Heart left ventricle (tissue), 16 donors: ENCODE measurements at regions not wholly inside any gene's neighbourhood (a gene's known extent, or its start where the extent isn't known, plus 50 kb on each side); places are given as distances from the start of the nearest gene placed in this dataset.

Experiments
- ATAC-seq, 4 donors: fragments of 200-7000 bp; cut with Tn5 transposase; one replicate each; pipeline ENCODE4 v1.9.1; 2020 to 2022; ENCODE audit warnings: moderate library complexity in 4 of 4, mild to moderate bottlenecking in 3 of 4, moderate number of reproducible peaks in 1 of 4
- DNase-seq, 5 donors: peaks; one replicate each; pipeline ENCODE4 v3.0.0-alpha.2; 2020
- H3K27ac ChIP-seq, 12 donors: fragments of 200-600 bp; sonication (generic) in 4 of 12; one replicate each; pipeline versions ENCODE4 v1.5.0 to v1.8.0; 2016 to 2022; ENCODE audit warnings: mild to moderate bottlenecking in 2 of 12
- H3K27me3 ChIP-seq, 9 donors: fragments of 200-600 bp; sonication (generic) in 2 of 9; one replicate each; pipeline versions ENCODE4 v1.5.1 to v1.8.0; 2016 to 2022; ENCODE audit warnings: mild to moderate bottlenecking in 3 of 9
- H3K36me3 ChIP-seq, 9 donors: fragments of 200-600 bp; sonication (generic) in 2 of 9; one replicate each; pipeline versions ENCODE4 v1.5.0 to v1.8.0; 2018 to 2022; ENCODE audit warnings: mild to moderate bottlenecking in 2 of 9
- H3K4me1 ChIP-seq, 12 donors: fragments of 200-600 bp; sonication (generic) in 4 of 12; one replicate each; pipeline versions ENCODE4 v1.5.0 to v1.8.0; 2016 to 2022; ENCODE audit warnings: mild to moderate bottlenecking in 3 of 12
- H3K4me3 ChIP-seq, 12 donors: fragments of 200-600 bp; sonication (generic) in 4 of 12; one replicate each; pipeline versions ENCODE4 v1.5.0 to v1.8.0; 2017 to 2022; ENCODE audit warnings: mild to moderate bottlenecking in 9 of 12, moderate library complexity in 4 of 12
- H3K9me3 ChIP-seq, 12 donors: fragments of 200-600 bp; sonication (generic) in 4 of 12; one replicate each; pipeline versions ENCODE4 v1.5.0 to v1.8.0; 2016 to 2022; ENCODE audit warnings: mild to moderate bottlenecking in 1 of 12
- POLR2A ChIP-seq, 2 donors: fragments of 450-650 bp; IDR thresholded peaks; one replicate each; pipeline ENCODE4 v1.6.1; 2017; ENCODE audit warnings: antibody characterized with exemption in 2 of 2, mild to moderate bottlenecking in 2 of 2, moderate library complexity in 2 of 2
- WGBS, 4 donors: extraction: QIAGEN DNeasy Blood & Tissue Kit in 2 of 4; methylation state at CpG; one replicate each; pipeline versions ENCODE4 v1.1.5 to v1.1.7; 2013 to 2018; 5-methylcytosine and 5-hydroxymethylcytosine counted together
- intact Hi-C, 10 donors: fragments of 100-400 bp; cut with DNase I; formaldehyde crosslinking; loops; one replicate each; pipeline versions ENCODE4 v1.11.1 to v1.14.2; 2022
- TF ChIP-seq, protein P1 (sequence below), 12 donors: fragments of 200-600 bp; sonication (generic) in 4 of 12; IDR thresholded peaks; one replicate each; pipeline versions ENCODE4 v1.5.0 to v1.8.0; 2018 to 2022; ENCODE audit warnings: antibody characterized with exemption in 12 of 12, mild to moderate bottlenecking in 5 of 12
- donor health status: ischemic (EF 13 %, LVEDD 7.1; RV severe dilation, severe dysfunction).
- donor health status: healthy with polysubstance abuse.
- donor health status: DM: no; HTN: yes; CAD: no.
- donor health status: DM: no; HTN: no; CAD: no.
- donor health status: ischemic (EF 25% LVEDD 6.9; RV normal size, moderate dysfunction).
- donor health status: ischemic (EF 25% LVEDD 5.7; RV mildly dilated, moderate dysfunction).
- donor health status: healthy.
- donor health status: DM: yes; HTN: yes; CAD: no.
- donor health status: ischemic (EF 35%, LVEDD 5.7; RV mildly dilated, moderate dysfunction).
- donor health status: nonischemic (EF 11% LVEDD 7.7; RV severe dilation, severe dysfunction).
- donor health status: DM: yes; HTN: yes; CAD: no.
- donor health status: PGD.
- donor health status: ischemic (EF 29% LVEDD 5.4; RV normal size, mild dysfunction).
- donor health status: nonischemic (EF 23%, LVEDD 6.1; RV moderate dilation, normal function).

DNA sequence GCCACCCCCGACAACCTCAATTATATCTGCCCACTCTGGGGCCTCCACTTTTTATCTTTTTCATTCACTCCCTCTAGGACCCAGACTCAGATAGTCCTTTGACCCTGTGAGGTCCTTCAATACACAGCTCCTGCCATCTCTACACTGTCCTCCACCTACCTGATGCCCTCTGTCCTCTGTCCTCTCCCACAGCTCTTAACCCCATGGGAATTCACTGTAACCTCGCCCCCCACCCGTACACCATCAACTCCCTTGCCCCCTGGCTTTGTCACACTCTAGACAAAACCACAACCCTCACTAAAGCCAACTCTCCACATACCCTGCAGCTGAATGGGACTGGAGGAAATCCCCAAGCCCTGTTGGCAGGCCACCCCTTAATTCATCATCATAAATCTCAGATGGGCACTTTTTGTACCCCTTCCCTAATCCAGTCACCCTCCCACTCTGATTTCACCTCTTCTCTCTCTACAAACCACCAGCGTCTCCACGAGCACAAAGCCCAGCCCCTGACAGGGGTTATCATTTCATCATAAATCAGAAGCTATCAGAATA is 52.3 kb upstream of the ENPP6 start:
- H3K27me3 ChIP-seq, result no peaks in the 10 kb centered on the region
- no peak overlapping the region for H3K27ac ChIP-seq
- TF ChIP-seq POLR2A (IDR thresholded peaks at IDR 0.05), result no peak
- TF ChIP-seq, protein P1, sequence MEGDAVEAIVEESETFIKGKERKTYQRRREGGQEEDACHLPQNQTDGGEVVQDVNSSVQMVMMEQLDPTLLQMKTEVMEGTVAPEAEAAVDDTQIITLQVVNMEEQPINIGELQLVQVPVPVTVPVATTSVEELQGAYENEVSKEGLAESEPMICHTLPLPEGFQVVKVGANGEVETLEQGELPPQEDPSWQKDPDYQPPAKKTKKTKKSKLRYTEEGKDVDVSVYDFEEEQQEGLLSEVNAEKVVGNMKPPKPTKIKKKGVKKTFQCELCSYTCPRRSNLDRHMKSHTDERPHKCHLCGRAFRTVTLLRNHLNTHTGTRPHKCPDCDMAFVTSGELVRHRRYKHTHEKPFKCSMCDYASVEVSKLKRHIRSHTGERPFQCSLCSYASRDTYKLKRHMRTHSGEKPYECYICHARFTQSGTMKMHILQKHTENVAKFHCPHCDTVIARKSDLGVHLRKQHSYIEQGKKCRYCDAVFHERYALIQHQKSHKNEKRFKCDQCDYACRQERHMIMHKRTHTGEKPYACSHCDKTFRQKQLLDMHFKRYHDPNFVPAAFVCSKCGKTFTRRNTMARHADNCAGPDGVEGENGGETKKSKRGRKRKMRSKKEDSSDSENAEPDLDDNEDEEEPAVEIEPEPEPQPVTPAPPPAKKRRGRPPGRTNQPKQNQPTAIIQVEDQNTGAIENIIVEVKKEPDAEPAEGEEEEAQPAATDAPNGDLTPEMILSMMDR (IDR thresholded peaks at IDR 0.05), result no peak
- DNase-seq, result no peak
- peak in 1 of 4 donors; percentile 16 for ATAC-seq
- intact Hi-C loops, result loop anchor here in 4 of 10 donors (5.0 to 10.0 kb wide), 4 partner anchors 72 to 465 kb away; partner anchors contain the start of genes CENPU (in 2 of the 4), CASP3 (in 1 of the 4) and PRIMPOL (in 1 of the 4)
- 69 to 84% (median 75%) methylated on average over 5 of the region's 5 CpGs for WGBS, 4 donors
- peaks cover 0 to 33% (median 0%) of the 10 kb centered on the region in 12 donors for H3K4me1 ChIP-seq
- H3K4me3 ChIP-seq, result no peak overlapping the region
- no peaks in the 10 kb centered on the region for H3K9me3 ChIP-seq
- no peaks in the 10 kb centered on the region for H3K36me3 ChIP-seq

DNA sequence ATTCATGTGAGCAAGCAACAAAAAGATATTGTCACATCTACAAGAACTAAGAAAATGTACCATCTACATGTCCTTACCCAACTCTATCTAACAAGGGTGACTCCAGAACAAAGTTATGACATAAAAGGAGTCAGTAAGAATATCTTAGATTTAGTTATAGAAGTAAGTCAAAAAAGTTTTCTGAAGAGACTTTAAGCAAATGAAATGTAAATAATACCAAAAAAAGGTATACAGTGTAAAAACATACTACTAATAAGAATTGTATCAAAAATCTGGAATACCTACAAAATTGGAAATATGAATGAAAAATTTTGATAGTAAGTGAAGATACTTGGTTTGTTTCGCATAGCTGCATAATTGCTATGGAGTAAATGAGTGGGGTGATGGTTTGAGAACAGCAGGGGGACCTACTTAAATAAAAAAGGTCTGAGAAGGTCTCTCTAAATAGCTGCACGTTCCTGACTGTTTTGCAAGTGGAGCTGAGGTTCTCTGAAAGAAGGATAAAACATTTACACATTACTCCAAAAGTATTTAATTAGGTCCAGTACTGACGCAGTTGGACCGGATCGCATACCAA is 51.0 kb upstream of the ENPP6 start:
- Histone ChIP-seq H3K36me3 (no peaks in the 10 kb centered on the region), H3K27ac (peak overlapping the region in 7 of 12 donors; percentile 0 to 93 (median 54)), H3K27me3 (no peaks in the 10 kb centered on the region), H3K4me3 (peak overlapping the region in 4 of 12 donors; percentile 23 to 60 (median 48)), H3K9me3 (no peaks in the 10 kb centered on the region), H3K4me1 (peaks cover 0 to 39% (median 0%) of the 10 kb centered on the region in 12 donors)
- DNase-seq, result no peak
- intact Hi-C loops, result loop anchor here in 4 of 10 donors (5.0 to 10.0 kb wide), 4 partner anchors 74 to 466 kb away; partner anchors contain the start of genes CENPU (in 2 of the 4), CASP3 (in 1 of the 4) and PRIMPOL (in 1 of the 4)
- 79 to 85% (median 81%) methylated on average over 5 of the region's 5 CpGs for WGBS, 4 donors
- TF ChIP-seq, protein P1 (IDR thresholded peaks at IDR 0.05), result peak in 1 of 12 donors; percentile 9
- no peak for TF ChIP-seq POLR2A (IDR thresholded peaks at IDR 0.05)
- no peak for ATAC-seq

DNA sequence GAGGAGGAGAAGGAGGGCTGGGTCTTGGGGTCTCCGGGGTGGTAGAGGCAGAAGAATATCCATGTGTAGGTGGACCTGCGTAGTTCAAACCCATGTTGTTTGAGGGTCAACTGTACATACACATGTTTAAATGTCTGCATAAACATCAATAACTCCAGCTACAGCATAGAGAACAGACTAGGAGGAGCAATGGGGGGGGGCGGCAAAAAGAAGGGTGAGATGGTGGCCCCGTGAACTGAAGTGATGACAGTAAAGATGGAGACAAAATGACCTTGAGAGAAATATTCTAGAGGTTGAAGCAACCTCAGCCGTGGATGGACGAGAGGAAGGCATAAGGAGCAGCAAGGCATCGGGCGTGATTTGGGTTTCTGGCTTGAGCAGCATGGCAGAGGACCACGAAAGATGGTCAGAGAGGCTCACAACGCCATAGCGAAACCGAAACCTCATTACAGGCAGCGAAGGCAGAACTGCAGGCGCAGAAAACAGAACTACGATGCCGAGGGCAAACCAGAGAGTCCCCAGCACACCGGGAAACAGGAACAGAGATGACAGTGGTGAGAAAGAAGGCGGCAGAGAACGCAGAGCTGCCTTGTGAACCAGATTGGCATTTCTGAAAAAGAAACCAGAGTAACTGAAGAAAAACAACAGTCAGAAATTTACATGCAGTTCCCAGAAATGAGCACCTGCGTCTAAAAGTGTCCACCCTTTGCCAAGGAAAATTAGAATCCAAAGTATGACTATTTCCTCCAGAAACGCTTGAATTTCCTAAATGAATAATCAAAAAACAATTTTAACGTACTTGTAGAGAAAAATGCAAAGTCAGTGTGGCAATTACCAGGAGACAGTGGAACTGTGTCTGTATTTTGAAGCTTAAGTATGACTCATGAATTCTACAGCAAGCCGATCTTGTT is 50.3 kb upstream of the ENPP6 start:
- no peak for TF ChIP-seq POLR2A (IDR thresholded peaks at IDR 0.05)
- TF ChIP-seq, protein P1 (IDR thresholded peaks at IDR 0.05), result no peak
- Histone ChIP-seq H3K4me1 (peaks cover 0 to 39% (median 0%) of the 10 kb centered on the region in 12 donors), H3K9me3 (no peaks in the 10 kb centered on the region), H3K36me3 (no peaks in the 10 kb centered on the region), H3K4me3 (peak overlapping the region in 5 of 12 donors; percentile 23 to 60 (median 47)), H3K27ac (peak overlapping the region in 7 of 12 donors; percentile 0 to 93 (median 54)), H3K27me3 (no peaks in the 10 kb centered on the region)
- peak in 3 of 4 donors; percentile 32 to 69 (median 68) for ATAC-seq
- WGBS, 4 donors, result 70 to 80% (median 76%) methylated on average over 23 of the region's 23 CpGs
- DNase-seq, result peak in 4 of 5 donors; percentile 39 to 55 (median 50)
- intact Hi-C loops, result loop anchor here in 4 of 10 donors (2.0 to 10.0 kb wide), 5 partner anchors 74 to 467 kb away; partner anchors contain the start of genes CASP3 (in 2 of the 4), CENPU (in 2 of the 4) and PRIMPOL (in 2 of the 4)
